Fibroblast of upper back skin (primary cell): ENCODE measurements at regions not wholly inside any gene's neighbourhood (a gene's known extent, or its start where the extent isn't known, plus 50 kb on each side); places are given as distances from the start of the nearest gene placed in this dataset.

Source experiments
- DNase-seq: peaks from one replicate; pipeline ENCODE4 v3.0.0-alpha.2; 2013

- peak; percentile 53 for DNase-seq
These were observed 242.1 kb upstream of the RGPD4 start for GRCh38 chr2:107584577-107584976.

GRCh38 chr2:107585851-107586250 is 240.8 kb upstream of the RGPD4 start:
- no peak for DNase-seq

GRCh38 chr2:107588181-107588580 is 238.5 kb upstream of the RGPD4 start:
- DNase-seq = no peak

GRCh38 chr2:107589079-107589491 is 237.6 kb upstream of the RGPD4 start:
- peak; percentile 34 for DNase-seq

GRCh38 chr2:107591561-107592279 is 235.0 kb upstream of the RGPD4 start:
- DNase-seq = peak; percentile 74

GRCh38 chr2:107592280-107592624 is 234.4 kb upstream of the RGPD4 start:
- DNase-seq = no peak

- no peak for DNase-seq
These were observed 231.4 kb upstream of the RGPD4 start for GRCh38 chr2:107595285-107595684.

GRCh38 chr2:107595749-107596148 is 230.9 kb upstream of the RGPD4 start:
- peak; percentile 80 for DNase-seq

GRCh38 chr2:107597507-107597906 is 229.2 kb upstream of the RGPD4 start:
- no peak for DNase-seq

- DNase-seq = no peak
These were observed 223.9 kb upstream of the RGPD4 start for GRCh38 chr2:107602801-107603200.

- DNase-seq = no peak
These were observed 219.6 kb upstream of the RGPD4 start for GRCh38 chr2:107607054-107607453.

GRCh38 chr2:107607473-107607872 is 219.2 kb upstream of the RGPD4 start:
- DNase-seq = no peak

- no peak for DNase-seq
These were observed 211.7 kb upstream of the RGPD4 start for GRCh38 chr2:107615039-107615438.

- no peak for DNase-seq
These were observed 207.9 kb upstream of the RGPD4 start for GRCh38 chr2:107618769-107619168.

- DNase-seq = no peak
These were observed 205.2 kb upstream of the RGPD4 start for GRCh38 chr2:107621186-107622165.

GRCh38 chr2:107622741-107623310 is 203.9 kb upstream of the RGPD4 start:
- DNase-seq = no peak

GRCh38 chr2:107625982-107626381 is 200.7 kb upstream of the RGPD4 start:
- DNase-seq = no peak

GRCh38 chr2:107627164-107627563 is 199.5 kb upstream of the RGPD4 start:
- no peak for DNase-seq

GRCh38 chr2:107627926-107628325 is 198.8 kb upstream of the RGPD4 start:
- DNase-seq = no peak

GRCh38 chr2:107633580-107634147 is 193.0 kb upstream of the RGPD4 start:
- peak; percentile 93 for DNase-seq

- DNase-seq = no peak
These were observed 192.5 kb upstream of the RGPD4 start for GRCh38 chr2:107634172-107634571.

GRCh38 chr2:107635883-107636282 is 190.8 kb upstream of the RGPD4 start:
- DNase-seq = peak; percentile 96

- peak; percentile 2 for DNase-seq
These were observed 181.1 kb upstream of the RGPD4 start for GRCh38 chr2:107645586-107645985.
